Left ventricle myocardium inferior (tissue), 1 donor: ENCODE measurements at regions not wholly inside any gene's neighbourhood (a gene's known extent, or its start where the extent isn't known, plus 50 kb on each side); places are given as distances from the start of the nearest gene placed in this dataset.

ENCODE experiments used
- DNase-seq: peaks from one replicate; pipeline ENCODE4 v3.0.0-alpha.2; 2020
- H3K27ac ChIP-seq: fragments of 200-600 bp; replicated peaks from 2 replicates; pipeline ENCODE4 v1.8.0; 2021
- H3K27me3 ChIP-seq: fragments of 200-600 bp; 2 replicates; pipeline ENCODE4 v1.8.0; 2021; ENCODE audit warnings: low read depth
- H3K36me3 ChIP-seq: fragments of 200-600 bp; 2 replicates; pipeline ENCODE4 v1.8.0; 2021
- H3K4me1 ChIP-seq: fragments of 200-600 bp; 2 replicates; pipeline ENCODE4 v1.8.0; 2021
- H3K4me3 ChIP-seq: fragments of 200-600 bp; 2 replicates; pipeline ENCODE4 v1.8.0; 2021; ENCODE audit warnings: mild to moderate bottlenecking, moderate library complexity
- H3K9me3 ChIP-seq: fragments of 200-600 bp; replicated peaks from 2 replicates; pipeline ENCODE4 v1.8.0; 2021
- intact Hi-C: fragments of 100-400 bp; cut with micrococcal nuclease; formaldehyde crosslinking; loops from one replicate; pipeline ENCODE4 v1.11.0; 2022
- TF ChIP-seq, protein P1 (sequence below): fragments of 200-600 bp; IDR thresholded peaks from 2 replicates; pipeline ENCODE4 v1.8.0; 2021; ENCODE audit warnings: antibody characterized with exemption, mild to moderate bottlenecking, borderline replicate concordance
- donor health status: DM: no; HTN: yes; CAD: no; lungs with severe emphysema.

DNA sequence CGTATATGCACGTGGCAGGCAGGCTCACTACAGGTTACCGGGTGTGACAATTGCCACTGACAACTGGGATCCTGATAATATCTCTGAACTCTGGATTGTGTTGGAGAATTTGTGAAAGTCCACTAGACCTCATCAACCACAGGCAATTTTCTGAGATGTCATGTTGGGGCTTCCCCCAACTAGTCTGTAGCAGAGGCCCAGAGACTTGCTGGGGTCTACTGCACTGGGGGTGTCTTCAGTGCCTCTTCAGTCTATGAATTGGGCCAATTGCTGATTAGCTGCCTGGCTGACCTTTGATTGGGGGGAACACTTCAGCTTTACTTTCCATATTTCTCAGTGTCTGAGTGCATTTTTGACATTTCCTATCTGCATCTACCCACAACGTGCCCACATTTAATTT is 201.5 kb downstream of the MTX2 start:
- peaks cover 33% of the 10 kb centered on the region for H3K27me3 ChIP-seq
- H3K36me3 ChIP-seq: no peaks in the 10 kb centered on the region
- no peak overlapping the region for H3K4me3 ChIP-seq
- no peak for DNase-seq
- peaks cover 7% of the 10 kb centered on the region for H3K4me1 ChIP-seq
- intact Hi-C loops: no loop called here
- H3K9me3 ChIP-seq: no peaks in the 10 kb centered on the region
- TF ChIP-seq, protein P1, sequence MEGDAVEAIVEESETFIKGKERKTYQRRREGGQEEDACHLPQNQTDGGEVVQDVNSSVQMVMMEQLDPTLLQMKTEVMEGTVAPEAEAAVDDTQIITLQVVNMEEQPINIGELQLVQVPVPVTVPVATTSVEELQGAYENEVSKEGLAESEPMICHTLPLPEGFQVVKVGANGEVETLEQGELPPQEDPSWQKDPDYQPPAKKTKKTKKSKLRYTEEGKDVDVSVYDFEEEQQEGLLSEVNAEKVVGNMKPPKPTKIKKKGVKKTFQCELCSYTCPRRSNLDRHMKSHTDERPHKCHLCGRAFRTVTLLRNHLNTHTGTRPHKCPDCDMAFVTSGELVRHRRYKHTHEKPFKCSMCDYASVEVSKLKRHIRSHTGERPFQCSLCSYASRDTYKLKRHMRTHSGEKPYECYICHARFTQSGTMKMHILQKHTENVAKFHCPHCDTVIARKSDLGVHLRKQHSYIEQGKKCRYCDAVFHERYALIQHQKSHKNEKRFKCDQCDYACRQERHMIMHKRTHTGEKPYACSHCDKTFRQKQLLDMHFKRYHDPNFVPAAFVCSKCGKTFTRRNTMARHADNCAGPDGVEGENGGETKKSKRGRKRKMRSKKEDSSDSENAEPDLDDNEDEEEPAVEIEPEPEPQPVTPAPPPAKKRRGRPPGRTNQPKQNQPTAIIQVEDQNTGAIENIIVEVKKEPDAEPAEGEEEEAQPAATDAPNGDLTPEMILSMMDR: no peak
- H3K27ac ChIP-seq: no peak overlapping the region

DNA sequence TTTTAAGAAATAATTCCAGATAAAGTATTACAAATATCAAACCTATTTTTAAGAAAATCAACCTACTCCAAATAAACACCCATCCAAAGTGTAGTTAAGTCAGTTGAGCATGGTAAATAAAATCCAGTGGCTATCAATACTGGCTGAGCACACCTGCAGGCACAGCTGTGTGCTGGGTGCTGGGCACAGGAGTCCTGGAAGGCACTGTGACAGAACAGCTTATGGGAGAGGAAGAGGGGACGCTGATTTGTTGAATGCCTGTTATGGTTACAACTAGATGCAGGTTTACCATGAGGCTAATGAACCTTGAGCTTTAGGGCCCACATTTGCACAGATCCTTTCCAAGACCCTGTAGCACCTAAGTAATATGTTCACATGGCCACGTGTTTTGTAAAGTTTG is 202.7 kb downstream of the MTX2 start:
- H3K4me3 ChIP-seq: no peak overlapping the region
- peaks cover 7% of the 10 kb centered on the region for H3K4me1 ChIP-seq
- no peak for DNase-seq
- intact Hi-C loops: no loop called here
- H3K27me3 ChIP-seq: peaks cover 21% of the 10 kb centered on the region
- TF ChIP-seq, protein P1: no peak
- no peaks in the 10 kb centered on the region for H3K9me3 ChIP-seq
- H3K27ac ChIP-seq: no peak overlapping the region
- H3K36me3 ChIP-seq: no peaks in the 10 kb centered on the region

DNA sequence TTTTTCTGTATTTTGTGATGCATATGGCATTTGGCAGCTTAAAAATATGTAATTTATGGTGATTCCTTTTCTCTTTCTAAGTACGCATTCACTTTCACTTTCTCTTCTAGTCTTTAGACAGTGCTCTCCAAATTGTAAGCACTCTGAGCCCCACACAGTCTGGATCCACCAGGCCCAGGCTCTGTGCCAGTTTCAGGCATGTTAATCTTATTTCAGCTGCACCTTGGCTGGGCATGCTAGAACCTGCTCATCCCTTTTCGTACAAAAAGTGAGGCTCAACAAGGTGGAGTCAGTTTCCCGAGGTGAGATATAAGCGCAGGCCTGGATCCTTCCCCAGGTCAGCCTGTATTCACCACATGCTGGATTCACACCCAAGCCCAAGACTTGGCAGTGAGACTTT is 203.9 kb downstream of the MTX2 start:
- no peak for DNase-seq
- H3K27ac ChIP-seq: peak overlapping the region; percentile 23

DNA sequence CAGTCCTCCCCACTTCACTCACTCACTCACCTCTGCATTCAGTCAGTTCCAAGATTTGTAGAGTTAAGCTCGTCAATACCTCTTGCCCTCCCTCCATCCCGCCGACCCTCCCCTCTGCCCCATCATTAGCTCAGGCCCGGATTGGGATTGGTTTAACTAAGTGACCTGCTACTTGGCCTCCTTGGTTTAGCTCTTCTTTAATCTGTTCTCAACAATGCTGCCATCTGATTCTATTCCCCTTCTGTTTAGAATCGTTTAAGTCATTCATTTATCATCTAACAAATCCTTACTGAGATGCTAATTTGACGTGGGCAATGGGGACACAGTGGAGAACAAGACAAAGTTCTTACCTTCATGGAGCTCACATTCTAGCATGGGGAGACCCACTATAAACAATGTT is 204.6 kb downstream of the MTX2 start:
- TF ChIP-seq, protein P1: no peak
- Histone ChIP-seq H3K27me3 (peaks cover 7% of the 10 kb centered on the region), H3K9me3 (no peaks in the 10 kb centered on the region), H3K27ac (no peak overlapping the region), H3K36me3 (no peaks in the 10 kb centered on the region), H3K4me1 (peaks cover 7% of the 10 kb centered on the region), H3K4me3 (no peak overlapping the region)
- no peak for DNase-seq
- intact Hi-C loops: no loop called here

More for the DNA sequence above, 203.9 kb downstream of the MTX2 start:
- TF ChIP-seq, protein P1: no peak
- intact Hi-C loops: no loop called here
- H3K4me1 ChIP-seq: peaks cover 7% of the 10 kb centered on the region
- H3K36me3 ChIP-seq: no peaks in the 10 kb centered on the region
- H3K4me3 ChIP-seq: peak overlapping the region; percentile 43
- H3K9me3 ChIP-seq: no peaks in the 10 kb centered on the region
- peaks cover 11% of the 10 kb centered on the region for H3K27me3 ChIP-seq

DNA sequence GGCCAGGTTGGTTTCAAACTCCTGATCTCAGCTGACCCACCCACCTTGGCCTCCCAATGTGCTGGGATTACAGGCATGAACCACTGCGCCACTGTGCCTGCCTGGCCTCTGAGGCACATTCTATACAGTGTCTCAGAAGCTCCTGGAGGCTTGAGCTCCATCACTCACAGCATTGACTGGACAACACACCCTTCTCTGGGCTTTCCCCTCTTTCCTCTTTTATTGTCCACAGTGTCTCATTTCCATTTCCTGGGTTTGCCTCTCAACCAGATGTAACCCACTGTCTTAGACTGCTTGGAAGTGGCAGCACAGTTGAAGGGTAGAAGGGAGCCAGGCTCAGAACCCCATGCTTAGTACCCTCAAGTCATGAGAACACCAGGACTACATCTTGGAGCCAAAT is 208.1 kb downstream of the MTX2 start:
- H3K36me3 ChIP-seq: no peaks in the 10 kb centered on the region
- peaks cover 7% of the 10 kb centered on the region for H3K4me1 ChIP-seq
- intact Hi-C loops: no loop called here
- no peaks in the 10 kb centered on the region for H3K27me3 ChIP-seq
- H3K27ac ChIP-seq: no peak overlapping the region
- no peaks in the 10 kb centered on the region for H3K9me3 ChIP-seq
- no peak overlapping the region for H3K4me3 ChIP-seq
- TF ChIP-seq, protein P1: no peak
- no peak for DNase-seq

DNA sequence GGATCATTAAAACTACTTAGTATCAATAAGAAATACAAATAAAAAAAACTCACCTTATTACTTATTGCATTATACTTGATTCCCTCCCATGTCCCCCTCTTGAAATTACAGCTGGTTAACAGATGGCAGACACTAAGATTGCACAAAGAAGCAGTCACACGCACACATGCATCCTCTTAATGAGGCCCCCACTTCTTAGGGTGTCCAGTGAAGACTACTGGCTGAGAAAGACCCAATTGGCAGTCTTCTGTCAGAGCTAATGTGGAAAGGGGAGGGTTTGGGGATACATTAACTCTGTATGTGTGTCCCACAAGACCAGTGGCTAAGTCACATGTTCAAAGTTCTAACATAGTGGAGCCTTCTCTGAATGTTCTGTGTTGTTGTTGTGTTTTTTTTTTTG is 210.7 kb downstream of the MTX2 start:
- no peaks in the 10 kb centered on the region for H3K9me3 ChIP-seq
- H3K4me3 ChIP-seq: no peak overlapping the region
- TF ChIP-seq, protein P1: no peak
- intact Hi-C loops: no loop called here
- no peaks in the 10 kb centered on the region for H3K4me1 ChIP-seq
- DNase-seq: no peak
- H3K27ac ChIP-seq: no peak overlapping the region
- H3K27me3 ChIP-seq: peaks cover 17% of the 10 kb centered on the region
- no peaks in the 10 kb centered on the region for H3K36me3 ChIP-seq
